Osteoblast (primary cell): ENCODE measurements at regions not wholly inside any gene's neighbourhood (a gene's known extent, or its start where the extent isn't known, plus 50 kb on each side); places are given as distances from the start of the nearest gene placed in this dataset.

Experiments
- DNase-seq: peaks from one replicate; pipeline ENCODE4 v3.0.0; 2011; ENCODE audit warnings: low spot score, mixed read lengths; ENCODE audit not compliant: insufficient read length; ENCODE audit errors: missing footprints
- H2AFZ ChIP-seq: 2 replicates; pipeline ENCODE4 v1.6.0; 2011; ENCODE audit warnings: mild to moderate bottlenecking, low read length
- H3K27ac ChIP-seq: 2 replicates; pipeline ENCODE4 v1.5.1; 2011; ENCODE audit warnings: mild to moderate bottlenecking, low read depth, low read length, moderate library complexity
- H3K27me3 ChIP-seq: 2 replicates; pipeline ENCODE4 v1.6.0; 2012; ENCODE audit warnings: mild to moderate bottlenecking, control low read depth, inconsistent platforms, low read length, moderate library complexity; ENCODE audit not compliant: insufficient read depth
- H3K36me3 ChIP-seq: 2 replicates; pipeline ENCODE4 v1.5.1; 2011; ENCODE audit warnings: mild to moderate bottlenecking, low read length, control low read depth, moderate library complexity; ENCODE audit not compliant: insufficient read depth
- H3K4me1 ChIP-seq: 2 replicates; pipeline ENCODE4 v1.5.1; 2011; ENCODE audit warnings: mild to moderate bottlenecking, low read length, control low read depth, moderate library complexity; ENCODE audit not compliant: insufficient read depth
- H3K4me2 ChIP-seq: 2 replicates; pipeline ENCODE4 v1.6.0; 2011; ENCODE audit warnings: mild to moderate bottlenecking, low read length; ENCODE audit not compliant: insufficient read depth
- H3K4me3 ChIP-seq: fragments of 200-600 bp; sonication (generic); 3 replicates; pipeline ENCODE4 v1.5.1; 2012; ENCODE audit warnings: mild to moderate bottlenecking, low read length, inconsistent platforms; ENCODE audit not compliant: insufficient read depth
- H3K79me2 ChIP-seq: 2 replicates; pipeline ENCODE4 v1.6.0; 2012; ENCODE audit warnings: mild to moderate bottlenecking, low read length, control low read depth, inconsistent platforms; ENCODE audit not compliant: insufficient read depth
- H3K9me3 ChIP-seq: 2 replicates; pipeline ENCODE4 v1.5.1; 2011; ENCODE audit warnings: low read depth, low read length, control low read depth
- H4K20me1 ChIP-seq: 2 replicates; pipeline ENCODE4 v1.6.0; 2012; ENCODE audit warnings: mild to moderate bottlenecking, low read length, control low read depth; ENCODE audit not compliant: insufficient read depth
- CTCF ChIP-seq: IDR thresholded peaks from 2 replicates; pipeline ENCODE4 v1.5.1; 2011; ENCODE audit warnings: mild to moderate bottlenecking, low read depth, low read length, moderate library complexity; ENCODE audit errors: extremely low read depth

- no peaks in the 10 kb centered on the region for H3K9me3 ChIP-seq
- TF ChIP-seq CTCF, result no peak
Measured at GRCh38 chr11:115674937-115675544, 170.8 kb upstream of the CADM1 start.

DNA sequence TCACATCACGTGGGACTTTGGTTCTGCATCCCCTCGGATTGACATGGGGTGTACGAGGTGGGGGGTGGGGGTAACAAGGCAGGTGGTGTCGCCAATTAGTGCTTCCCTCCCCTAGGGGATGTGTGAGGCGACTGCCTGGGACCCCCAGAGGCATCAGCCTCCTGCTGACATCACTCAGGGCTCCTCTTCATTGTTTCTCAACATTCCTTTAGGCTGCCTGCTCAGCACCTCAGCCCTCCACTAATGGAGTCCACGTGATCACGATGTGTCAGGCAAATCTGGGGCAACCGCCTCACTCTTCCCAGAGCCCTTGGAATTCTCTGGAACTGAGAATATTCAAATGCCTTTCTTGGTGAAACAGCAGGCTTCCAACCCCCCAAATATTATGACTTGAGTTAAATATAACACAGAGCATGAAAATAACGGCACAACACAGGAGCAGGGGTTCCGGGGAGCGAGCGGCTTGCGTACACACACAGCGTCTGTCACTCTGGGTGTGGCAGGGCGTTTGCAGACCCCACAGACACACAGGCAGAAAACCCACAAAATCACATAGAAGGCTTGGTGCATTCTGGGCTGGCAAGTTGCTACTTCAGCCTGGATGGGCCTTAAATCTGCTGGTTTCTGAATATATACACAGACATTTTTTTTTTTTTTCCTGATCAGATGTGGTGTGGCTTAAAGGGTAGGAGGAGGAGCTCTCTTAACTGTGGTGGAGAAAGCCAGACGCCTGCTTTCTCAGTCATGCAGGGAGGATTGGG lies 170.1 kb upstream of the CADM1 start:
- no peak overlapping the region for H3K27ac ChIP-seq
- H3K9me3 ChIP-seq, result no peaks in the 10 kb centered on the region
- no peaks in the 10 kb centered on the region for H3K79me2 ChIP-seq
- no peak for DNase-seq
- TF ChIP-seq CTCF, result no peak
- H3K4me1 ChIP-seq, result peaks cover 9% of the 10 kb centered on the region
- no peak overlapping the region for H3K4me3 ChIP-seq
- H4K20me1 ChIP-seq, result no peaks in the 10 kb centered on the region
- no peaks in the 10 kb centered on the region for H3K36me3 ChIP-seq
- H3K4me2 ChIP-seq, result no peak overlapping the region
- no peak overlapping the region for H2AFZ ChIP-seq
- no peaks in the 10 kb centered on the region for H3K27me3 ChIP-seq

More at GRCh38 chr11:115674937-115675544, 170.8 kb upstream of the CADM1 start:
- H4K20me1 ChIP-seq, result no peaks in the 10 kb centered on the region
- H3K27me3 ChIP-seq, result no peaks in the 10 kb centered on the region
- H3K4me3 ChIP-seq, result no peak overlapping the region
- no peaks in the 10 kb centered on the region for H3K36me3 ChIP-seq
- peaks cover 9% of the 10 kb centered on the region for H3K4me1 ChIP-seq
- H2AFZ ChIP-seq, result no peak overlapping the region
- no peak for DNase-seq
- no peak overlapping the region for H3K27ac ChIP-seq
- H3K79me2 ChIP-seq, result no peaks in the 10 kb centered on the region
- no peak overlapping the region for H3K4me2 ChIP-seq

GRCh38 chr11:115673720-115674119 lies 169.5 kb upstream of the CADM1 start:
- no peak overlapping the region for H3K4me3 ChIP-seq
- TF ChIP-seq CTCF, result no peak
- DNase-seq, result no peak

GRCh38 chr11:115672999-115673411 lies 168.8 kb upstream of the CADM1 start:
- Histone ChIP-seq H3K79me2 (no peaks in the 10 kb centered on the region), H3K4me3 (no peak overlapping the region), H3K27ac (no peak overlapping the region), H3K36me3 (no peaks in the 10 kb centered on the region), H3K4me1 (peaks cover 9% of the 10 kb centered on the region), H2AFZ (no peak overlapping the region), H4K20me1 (no peaks in the 10 kb centered on the region), H3K27me3 (no peaks in the 10 kb centered on the region), H3K4me2 (no peak overlapping the region), H3K9me3 (no peaks in the 10 kb centered on the region)
- TF ChIP-seq CTCF, result no peak
- DNase-seq, result no peak

More at GRCh38 chr11:115673720-115674119, 169.5 kb upstream of the CADM1 start:
- Histone ChIP-seq H4K20me1 (no peaks in the 10 kb centered on the region), H3K27ac (no peak overlapping the region), H3K27me3 (no peaks in the 10 kb centered on the region), H3K4me2 (no peak overlapping the region), H3K36me3 (no peaks in the 10 kb centered on the region), H3K9me3 (no peaks in the 10 kb centered on the region), H3K79me2 (no peaks in the 10 kb centered on the region), H3K4me1 (peaks cover 9% of the 10 kb centered on the region), H2AFZ (no peak overlapping the region)
